SK-N-SH treated with all-trans-retinoic acid at 6 μM for 48 hours (cell line): ENCODE measurements at regions not wholly inside any gene's neighbourhood (a gene's known extent, or its start where the extent isn't known, plus 50 kb on each side); places are given as distances from the start of the nearest gene placed in this dataset.
"Not testable (repeated sequence)": the region's sequence is repeated elsewhere in the genome, so short reads cannot be mapped to it uniquely, and the experiment has no call there.

Source experiments
- ATAC-seq: fragments of 200-7000 bp; cut with Tn5 transposase; 3 replicates; pipeline ENCODE4 v1.9.1; 2020; ENCODE audit warnings: mild to moderate bottlenecking, moderate library complexity
- ARNTL ChIP-seq: fragments of 450-650 bp; formaldehyde crosslinking; IDR thresholded peaks from 2 replicates; pipeline ENCODE4 v1.5.0; 2020; ENCODE audit warnings: low read depth, mild to moderate bottlenecking, moderate library complexity, borderline replicate concordance
- BACH2 ChIP-seq: fragments of 250-450 bp; sonication (Bioruptor Pico); IDR thresholded peaks from 2 replicates; pipeline ENCODE4 v1.9.0; 2021; ENCODE audit warnings: mild to moderate bottlenecking, borderline replicate concordance
- CSDC2 ChIP-seq: fragments of 250-450 bp; sonication (Bioruptor Pico); IDR thresholded peaks from 2 replicates; pipeline ENCODE4 v1.5.0; 2020; ENCODE audit warnings: mild to moderate bottlenecking, moderate library complexity
- ESRRG ChIP-seq: fragments of 250-450 bp; sonication (Bioruptor Pico); IDR thresholded peaks from 2 replicates; pipeline ENCODE4 v1.6.1; 2021; ENCODE audit warnings: mild to moderate bottlenecking
- GLIS3 ChIP-seq: fragments of 250-450 bp; sonication (Bioruptor Pico); IDR thresholded peaks from 2 replicates; pipeline ENCODE4 v1.5.0; 2020; ENCODE audit warnings: mild to moderate bottlenecking, moderate library complexity
- ISL1 ChIP-seq: fragments of 250-450 bp; sonication (Bioruptor Pico); IDR thresholded peaks from 2 replicates; pipeline ENCODE4 v2.1.2; 2022; ENCODE audit warnings: mild to moderate bottlenecking, moderate library complexity
- OSR1 ChIP-seq: fragments of 250-450 bp; sonication (Bioruptor Pico); IDR thresholded peaks from 2 replicates; pipeline ENCODE4 v1.8.0; 2022; ENCODE audit warnings: moderate library complexity, mild to moderate bottlenecking, inconsistent platforms
- RARB ChIP-seq: fragments of 250-450 bp; sonication (Bioruptor Pico); IDR thresholded peaks from 2 replicates; pipeline ENCODE4 v1.8.0; 2021; ENCODE audit warnings: mild to moderate bottlenecking, moderate library complexity
- SNAI2 ChIP-seq: fragments of 250-450 bp; sonication (Bioruptor Pico); IDR thresholded peaks from 2 replicates; pipeline ENCODE4 v1.5.0; 2020; ENCODE audit warnings: mild to moderate bottlenecking, moderate library complexity
- TCF4 ChIP-seq: fragments of 250-450 bp; sonication (Bioruptor Pico); IDR thresholded peaks from 2 replicates; pipeline ENCODE4 v1.8.0; 2021; ENCODE audit warnings: mild to moderate bottlenecking, moderate library complexity, borderline replicate concordance
- TOX ChIP-seq: fragments of 250-450 bp; sonication (Bioruptor Pico); IDR thresholded peaks from 2 replicates; pipeline ENCODE4 v1.8.0; 2021; ENCODE audit warnings: mild to moderate bottlenecking, moderate library complexity, borderline replicate concordance
- ZC3H10 ChIP-seq: fragments of 250-450 bp; sonication (Bioruptor Pico); IDR thresholded peaks from 2 replicates; pipeline ENCODE4 v1.5.1; 2021; ENCODE audit warnings: mild to moderate bottlenecking, moderate library complexity
- ZNF565 ChIP-seq: fragments of 450-650 bp; formaldehyde crosslinking; conservative IDR thresholded peaks from 2 replicates; pipeline ENCODE4 v1.5.0; 2020; ENCODE audit warnings: low read depth, mild to moderate bottlenecking, moderate library complexity
- ZNF70 ChIP-seq: fragments of 450-650 bp; formaldehyde crosslinking; IDR thresholded peaks from 2 replicates; pipeline ENCODE4 v1.5.0; 2020; ENCODE audit warnings: mild to moderate bottlenecking, moderate library complexity
- ZNF8 ChIP-seq: fragments of 450-650 bp; formaldehyde crosslinking; IDR thresholded peaks from 2 replicates; pipeline ENCODE4 v1.5.0; 2020; ENCODE audit warnings: mild to moderate bottlenecking, moderate library complexity
- TF ChIP-seq, protein P1 (sequence below): fragments of 250-450 bp; sonication (Bioruptor Pico); IDR thresholded peaks from 2 replicates; pipeline ENCODE4 v1.5.1; 2020; ENCODE audit warnings: low read depth, mild to moderate bottlenecking, moderate library complexity
- TF ChIP-seq, protein P2 (sequence below): fragments of 250-450 bp; sonication (Bioruptor Pico); IDR thresholded peaks from 2 replicates; pipeline ENCODE4 v1.8.0; 2020; ENCODE audit warnings: mild to moderate bottlenecking, moderate library complexity, borderline replicate concordance
- TF ChIP-seq, protein P3 (sequence below): fragments of 250-450 bp; sonication (Bioruptor Pico); IDR thresholded peaks from 2 replicates; pipeline ENCODE4 v1.8.0; 2021; ENCODE audit warnings: low read depth, mild to moderate bottlenecking, moderate library complexity, borderline replicate concordance
- TF ChIP-seq, protein P4 (sequence below): fragments of 250-450 bp; sonication (Bioruptor Pico); IDR thresholded peaks from 2 replicates; pipeline ENCODE4 v1.5.0; 2020; ENCODE audit warnings: mild to moderate bottlenecking, moderate library complexity
- TF ChIP-seq, protein P5 (sequence below): fragments of 250-450 bp; sonication (Bioruptor Pico); IDR thresholded peaks from 2 replicates; pipeline ENCODE4 v1.5.1; 2021; ENCODE audit warnings: mild to moderate bottlenecking, moderate library complexity

DNA sequence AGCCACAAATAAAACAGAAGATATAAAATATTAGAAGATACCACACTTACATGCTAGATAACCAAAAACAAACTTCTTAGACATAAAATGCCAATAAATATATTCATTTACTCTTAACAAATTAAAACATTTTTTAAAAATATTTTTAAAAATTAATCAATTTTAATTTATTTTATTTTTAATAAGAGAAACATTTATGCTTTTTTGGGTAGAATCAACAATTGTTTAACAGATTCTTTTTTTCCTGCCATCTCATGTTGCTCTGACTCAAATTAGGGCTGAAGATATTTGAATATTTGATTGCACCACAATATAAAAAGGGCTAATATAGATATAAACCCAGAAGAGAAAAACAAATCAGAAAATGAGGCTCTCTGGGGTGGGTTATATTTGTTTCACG, 172.6 kb downstream of the GOLGA6L6 start:
- TF ChIP-seq BACH2 (CRISPR knock-in tag): no peak
- no peak for TF ChIP-seq ZNF70
- TF ChIP-seq, protein P1, sequence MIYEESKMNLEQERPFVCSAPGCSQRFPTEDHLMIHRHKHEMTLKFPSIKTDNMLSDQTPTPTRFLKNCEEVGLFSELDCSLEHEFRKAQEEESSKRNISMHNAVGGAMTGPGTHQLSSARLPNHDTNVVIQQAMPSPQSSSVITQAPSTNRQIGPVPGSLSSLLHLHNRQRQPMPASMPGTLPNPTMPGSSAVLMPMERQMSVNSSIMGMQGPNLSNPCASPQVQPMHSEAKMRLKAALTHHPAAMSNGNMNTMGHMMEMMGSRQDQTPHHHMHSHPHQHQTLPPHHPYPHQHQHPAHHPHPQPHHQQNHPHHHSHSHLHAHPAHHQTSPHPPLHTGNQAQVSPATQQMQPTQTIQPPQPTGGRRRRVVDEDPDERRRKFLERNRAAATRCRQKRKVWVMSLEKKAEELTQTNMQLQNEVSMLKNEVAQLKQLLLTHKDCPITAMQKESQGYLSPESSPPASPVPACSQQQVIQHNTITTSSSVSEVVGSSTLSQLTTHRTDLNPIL (CRISPR knock-in tag): no peak
- no peak for TF ChIP-seq ZNF8 (CRISPR knock-in tag)
- no peak for TF ChIP-seq TOX (CRISPR knock-in tag)
- no peak for TF ChIP-seq CSDC2
- TF ChIP-seq, protein P2, sequence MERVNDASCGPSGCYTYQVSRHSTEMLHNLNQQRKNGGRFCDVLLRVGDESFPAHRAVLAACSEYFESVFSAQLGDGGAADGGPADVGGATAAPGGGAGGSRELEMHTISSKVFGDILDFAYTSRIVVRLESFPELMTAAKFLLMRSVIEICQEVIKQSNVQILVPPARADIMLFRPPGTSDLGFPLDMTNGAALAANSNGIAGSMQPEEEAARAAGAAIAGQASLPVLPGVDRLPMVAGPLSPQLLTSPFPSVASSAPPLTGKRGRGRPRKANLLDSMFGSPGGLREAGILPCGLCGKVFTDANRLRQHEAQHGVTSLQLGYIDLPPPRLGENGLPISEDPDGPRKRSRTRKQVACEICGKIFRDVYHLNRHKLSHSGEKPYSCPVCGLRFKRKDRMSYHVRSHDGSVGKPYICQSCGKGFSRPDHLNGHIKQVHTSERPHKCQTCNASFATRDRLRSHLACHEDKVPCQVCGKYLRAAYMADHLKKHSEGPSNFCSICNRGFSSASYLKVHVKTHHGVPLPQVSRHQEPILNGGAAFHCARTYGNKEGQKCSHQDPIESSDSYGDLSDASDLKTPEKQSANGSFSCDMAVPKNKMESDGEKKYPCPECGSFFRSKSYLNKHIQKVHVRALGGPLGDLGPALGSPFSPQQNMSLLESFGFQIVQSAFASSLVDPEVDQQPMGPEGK (CRISPR knock-in tag): no peak
- TF ChIP-seq, protein P3, sequence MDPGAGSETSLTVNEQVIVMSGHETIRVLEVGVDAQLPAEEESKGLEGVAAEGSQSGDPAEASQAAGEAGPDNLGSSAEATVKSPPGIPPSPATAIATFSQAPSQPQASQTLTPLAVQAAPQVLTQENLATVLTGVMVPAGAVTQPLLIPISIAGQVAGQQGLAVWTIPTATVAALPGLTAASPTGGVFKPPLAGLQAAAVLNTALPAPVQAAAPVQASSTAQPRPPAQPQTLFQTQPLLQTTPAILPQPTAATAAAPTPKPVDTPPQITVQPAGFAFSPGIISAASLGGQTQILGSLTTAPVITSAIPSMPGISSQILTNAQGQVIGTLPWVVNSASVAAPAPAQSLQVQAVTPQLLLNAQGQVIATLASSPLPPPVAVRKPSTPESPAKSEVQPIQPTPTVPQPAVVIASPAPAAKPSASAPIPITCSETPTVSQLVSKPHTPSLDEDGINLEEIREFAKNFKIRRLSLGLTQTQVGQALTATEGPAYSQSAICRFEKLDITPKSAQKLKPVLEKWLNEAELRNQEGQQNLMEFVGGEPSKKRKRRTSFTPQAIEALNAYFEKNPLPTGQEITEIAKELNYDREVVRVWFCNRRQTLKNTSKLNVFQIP (CRISPR knock-in tag): no peak
- TF ChIP-seq OSR1: no peak
- TF ChIP-seq GLIS3 (CRISPR knock-in tag): no peak
- TF ChIP-seq TCF4 (CRISPR knock-in tag): no peak
- no peak for TF ChIP-seq RARB (CRISPR knock-in tag)
- no peak for TF ChIP-seq ZC3H10 (CRISPR knock-in tag)
- no peak for TF ChIP-seq ARNTL
- no peak for TF ChIP-seq ESRRG (CRISPR knock-in tag)
- no peak for TF ChIP-seq ZNF565 (CRISPR knock-in tag)
- TF ChIP-seq, protein P4, sequence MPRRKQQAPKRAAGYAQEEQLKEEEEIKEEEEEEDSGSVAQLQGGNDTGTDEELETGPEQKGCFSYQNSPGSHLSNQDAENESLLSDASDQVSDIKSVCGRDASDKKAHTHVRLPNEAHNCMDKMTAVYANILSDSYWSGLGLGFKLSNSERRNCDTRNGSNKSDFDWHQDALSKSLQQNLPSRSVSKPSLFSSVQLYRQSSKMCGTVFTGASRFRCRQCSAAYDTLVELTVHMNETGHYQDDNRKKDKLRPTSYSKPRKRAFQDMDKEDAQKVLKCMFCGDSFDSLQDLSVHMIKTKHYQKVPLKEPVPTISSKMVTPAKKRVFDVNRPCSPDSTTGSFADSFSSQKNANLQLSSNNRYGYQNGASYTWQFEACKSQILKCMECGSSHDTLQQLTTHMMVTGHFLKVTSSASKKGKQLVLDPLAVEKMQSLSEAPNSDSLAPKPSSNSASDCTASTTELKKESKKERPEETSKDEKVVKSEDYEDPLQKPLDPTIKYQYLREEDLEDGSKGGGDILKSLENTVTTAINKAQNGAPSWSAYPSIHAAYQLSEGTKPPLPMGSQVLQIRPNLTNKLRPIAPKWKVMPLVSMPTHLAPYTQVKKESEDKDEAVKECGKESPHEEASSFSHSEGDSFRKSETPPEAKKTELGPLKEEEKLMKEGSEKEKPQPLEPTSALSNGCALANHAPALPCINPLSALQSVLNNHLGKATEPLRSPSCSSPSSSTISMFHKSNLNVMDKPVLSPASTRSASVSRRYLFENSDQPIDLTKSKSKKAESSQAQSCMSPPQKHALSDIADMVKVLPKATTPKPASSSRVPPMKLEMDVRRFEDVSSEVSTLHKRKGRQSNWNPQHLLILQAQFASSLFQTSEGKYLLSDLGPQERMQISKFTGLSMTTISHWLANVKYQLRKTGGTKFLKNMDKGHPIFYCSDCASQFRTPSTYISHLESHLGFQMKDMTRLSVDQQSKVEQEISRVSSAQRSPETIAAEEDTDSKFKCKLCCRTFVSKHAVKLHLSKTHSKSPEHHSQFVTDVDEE: no peak
- no peak for TF ChIP-seq ISL1
- TF ChIP-seq SNAI2 (CRISPR knock-in tag): no peak
- ATAC-seq: no peak

- ATAC-seq: no peak
- TF ChIP-seq, protein P5, sequence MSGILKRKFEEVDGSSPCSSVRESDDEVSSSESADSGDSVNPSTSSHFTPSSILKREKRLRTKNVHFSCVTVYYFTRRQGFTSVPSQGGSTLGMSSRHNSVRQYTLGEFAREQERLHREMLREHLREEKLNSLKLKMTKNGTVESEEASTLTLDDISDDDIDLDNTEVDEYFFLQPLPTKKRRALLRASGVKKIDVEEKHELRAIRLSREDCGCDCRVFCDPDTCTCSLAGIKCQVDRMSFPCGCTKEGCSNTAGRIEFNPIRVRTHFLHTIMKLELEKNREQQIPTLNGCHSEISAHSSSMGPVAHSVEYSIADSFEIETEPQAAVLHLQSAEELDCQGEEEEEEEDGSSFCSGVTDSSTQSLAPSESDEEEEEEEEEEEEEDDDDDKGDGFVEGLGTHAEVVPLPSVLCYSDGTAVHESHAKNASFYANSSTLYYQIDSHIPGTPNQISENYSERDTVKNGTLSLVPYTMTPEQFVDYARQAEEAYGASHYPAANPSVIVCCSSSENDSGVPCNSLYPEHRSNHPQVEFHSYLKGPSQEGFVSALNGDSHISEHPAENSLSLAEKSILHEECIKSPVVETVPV (CRISPR knock-in tag): no peak
- no peak for TF ChIP-seq OSR1
Measured at GRCh38 chr15:20367093-20367492, 174.5 kb downstream of the GOLGA6L6 start.

DNA sequence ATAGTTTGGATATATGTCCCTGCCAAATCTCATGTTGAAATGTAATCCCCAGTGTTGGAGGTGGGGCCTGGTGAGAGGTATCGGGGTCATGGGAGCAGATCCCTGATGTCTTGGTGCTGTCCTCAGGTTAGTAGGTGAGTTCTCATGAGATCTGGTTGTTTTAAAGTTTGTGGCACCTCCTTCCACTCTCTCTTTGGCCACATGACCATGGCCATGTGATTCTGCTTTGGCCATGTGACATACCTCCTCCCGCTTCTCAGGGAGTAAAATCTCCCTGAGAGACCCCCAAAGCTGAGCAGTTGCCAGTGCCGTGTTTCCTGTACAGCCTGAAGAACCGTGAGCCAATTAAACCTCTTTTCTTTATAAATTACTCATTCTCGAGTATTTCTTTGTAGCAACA, 178.0 kb downstream of the GOLGA6L6 start:
- ATAC-seq: not testable (repeated sequence)
- TF ChIP-seq ZNF70: 0 out of 2 replicates have a peak, but pooled peaks have one; percentile 23

GRCh38 chr15:20361091-20361490, 180.5 kb downstream of the GOLGA6L6 start:
- no peak for TF ChIP-seq ARNTL
- ATAC-seq: no peak
